A549 (cell line): ENCODE measurements at regions not wholly inside any gene's neighbourhood (a gene's known extent, or its start where the extent isn't known, plus 50 kb on each side); places are given as distances from the start of the nearest gene placed in this dataset.

Experiments
- ATAC-seq, 2 experiments: fragments of 200-7000 bp in 1 of 2; fragments of >200 bp in 1 of 2; cut with Nextera tagmentation in 1 of 2; cut with Tn5 transposase in 1 of 2; 3 replicates each; pipeline versions ENCODE4 v1.8.0 to v1.9.1; 2018 to 2020; ENCODE audit warnings: mild to moderate bottlenecking in 1 of 2, moderate library complexity in 1 of 2
- CTCF ChIA-PET: fragments of 300-600 bp; sonication (Branson Sonifier 250); formaldehyde crosslinking; extraction: SDS; loops from one replicate; lab custom pipeline; 2021; ENCODE audit warnings: antibody characterized with exemption, inconsistent platforms; lab: Yijun Ruan, JAX
- POLR2A ChIA-PET: fragments of 350-600 bp; formaldehyde crosslinking; extraction: SDS; loops from one replicate; lab custom pipeline; 2021; ENCODE audit warnings: antibody characterized with exemption, inconsistent platforms; lab: Yijun Ruan, JAX
- DNase-seq, 2 experiments: peaks; one replicate each; pipeline versions ENCODE4 v3.0.0 to v3.0.0-alpha.2; 2011 to 2016; ENCODE audit warnings: low read depth in 1 of 2, low spot score in 1 of 2
- FAIRE-seq: peaks from 2 replicates; lab custom pipeline; 2011; peaks lifted over from hg19 to GRCh38; lab: Jason Lieb, UNC
- H3K27ac ChIP-seq, 2 experiments: fragments of >200 bp; sonication (Bioruptor Twin); formaldehyde crosslinking; 3 replicates each; pipeline ENCODE4 v1.5.1; 2016 to 2017
- H3K4me1 ChIP-seq: fragments of >200 bp; sonication (Bioruptor Twin); formaldehyde crosslinking; 3 replicates; pipeline ENCODE4 v1.6.1; 2016
- H3K4me2 ChIP-seq: fragments of >200 bp; sonication (Bioruptor Twin); formaldehyde crosslinking; 3 replicates; pipeline ENCODE4 v1.6.1; 2016
- H3K4me3 ChIP-seq: fragments of >200 bp; sonication (Bioruptor Twin); formaldehyde crosslinking; 3 replicates; pipeline ENCODE4 v1.5.1; 2016
- H3K9me3 ChIP-seq: fragments of >200 bp; sonication (Bioruptor Twin); formaldehyde crosslinking; 3 replicates; pipeline ENCODE4 v1.6.1; 2016
- BHLHE40 ChIP-seq: IDR thresholded peaks from 2 replicates; pipeline ENCODE4 v1.6.1; 2012; ENCODE audit warnings: low read depth, low read length, inconsistent platforms
- CBX2 ChIP-seq: fragments of 200-600 bp; sonication (generic); IDR thresholded peaks from 2 replicates; pipeline ENCODE4 v1.6.1; 2016; ENCODE audit warnings: low read depth, mild to moderate bottlenecking, borderline replicate concordance
- CEBPB ChIP-seq, 2 experiments: fragments of >200 bp in 1 of 2; sonication (Bioruptor Twin) in 1 of 2; formaldehyde crosslinking in 1 of 2; IDR thresholded peaks; 2 replicates each; pipeline ENCODE4 v1.6.1; 2012 to 2016
- EHF ChIP-seq: fragments of 250-450 bp; sonication (Bioruptor Pico); IDR thresholded peaks from 2 replicates; pipeline ENCODE4 v1.5.0; 2020; ENCODE audit warnings: mild to moderate bottlenecking
- ESRRA ChIP-seq: fragments of 150-350 bp; IDR thresholded peaks from 2 replicates; pipeline ENCODE4 v1.6.1; 2014; ENCODE audit warnings: mild to moderate bottlenecking, low read length, borderline replicate concordance
- FOSB ChIP-seq: fragments of 250-450 bp; sonication (Bioruptor Pico); IDR thresholded peaks from 2 replicates; pipeline ENCODE4 v1.5.0; 2020; ENCODE audit warnings: mild to moderate bottlenecking, moderate library complexity
- FOXS1 ChIP-seq: fragments of 250-450 bp; sonication (Bioruptor Pico); IDR thresholded peaks from 2 replicates; pipeline ENCODE4 v1.5.0; 2020; ENCODE audit warnings: mild to moderate bottlenecking, moderate library complexity
- GATA3 ChIP-seq: IDR thresholded peaks from 2 replicates; pipeline ENCODE4 v1.6.1; 2012; ENCODE audit warnings: borderline replicate concordance
- HEYL ChIP-seq: fragments of 250-450 bp; sonication (Bioruptor Pico); IDR thresholded peaks from 2 replicates; pipeline ENCODE4 v1.8.0; 2021; ENCODE audit warnings: mild to moderate bottlenecking, moderate library complexity
- HOXB13 ChIP-seq: fragments of 250-450 bp; sonication (Bioruptor Pico); IDR thresholded peaks from 2 replicates; pipeline ENCODE4 v1.5.0; 2020; ENCODE audit warnings: low read depth, mild to moderate bottlenecking, moderate library complexity
- HOXB5 ChIP-seq: fragments of 250-450 bp; sonication (Bioruptor Pico); IDR thresholded peaks from 2 replicates; pipeline ENCODE4 v1.5.0; 2020; ENCODE audit warnings: mild to moderate bottlenecking, moderate library complexity
- KDM1A ChIP-seq: fragments of 200-600 bp; sonication (generic); IDR thresholded peaks from 2 replicates; pipeline ENCODE4 v1.6.1; 2016; ENCODE audit warnings: low read depth, mild to moderate bottlenecking
- MAZ ChIP-seq: fragments of 150-350 bp; IDR thresholded peaks from 2 replicates; pipeline ENCODE4 v1.6.1; 2014; ENCODE audit warnings: antibody characterized with exemption, low read depth, low read length, borderline replicate concordance
- MYC ChIP-seq: IDR thresholded peaks from 2 replicates; pipeline ENCODE4 v1.6.1; 2012; ENCODE audit warnings: mild to moderate bottlenecking, inconsistent platforms, low read length, improper control_type of control experiment, borderline replicate concordance
- NR3C1 ChIP-seq: fragments of >200 bp; sonication (Bioruptor Twin); formaldehyde crosslinking; IDR thresholded peaks from 3 replicates; pipeline ENCODE4 v1.6.1; 2017
- POLR2AphosphoS2 ChIP-seq: conservative IDR thresholded peaks from 2 replicates; pipeline ENCODE4 v1.6.1; 2012; ENCODE audit warnings: low read length, improper control_type of control experiment, inconsistent platforms
- RAD21 ChIP-seq, 2 experiments: fragments of >200 bp in 1 of 2; sonication (Bioruptor Twin) in 1 of 2; formaldehyde crosslinking in 1 of 2; IDR thresholded peaks in 1 of 2; conservative IDR thresholded peaks in 1 of 2; 2 replicates in 1 of 2; 3 replicates in 1 of 2; pipeline ENCODE4 v1.6.1; 2012 to 2018; ENCODE audit warnings: inconsistent platforms in 1 of 2
- RCOR1 ChIP-seq: fragments of 150-350 bp; IDR thresholded peaks from 2 replicates; pipeline ENCODE4 v1.6.1; 2014; ENCODE audit warnings: antibody characterized with exemption, low read length, low read depth
- SMC3 ChIP-seq: fragments of >200 bp; sonication (Bioruptor Twin); formaldehyde crosslinking; IDR thresholded peaks from 3 replicates; pipeline ENCODE4 v1.6.1; 2018; ENCODE audit warnings: inconsistent platforms
- SREBF2 ChIP-seq: fragments of 450-650 bp; IDR thresholded peaks from 2 replicates; pipeline ENCODE4 v1.6.1; 2014; ENCODE audit warnings: mild to moderate bottlenecking, moderate library complexity
- TFCP2L1 ChIP-seq: fragments of 250-450 bp; sonication (Bioruptor Pico); IDR thresholded peaks from 2 replicates; pipeline ENCODE4 v1.5.0; 2021; ENCODE audit warnings: mild to moderate bottlenecking
- ZNF302 ChIP-seq: fragments of 250-450 bp; sonication (Bioruptor Pico); IDR thresholded peaks from 2 replicates; pipeline ENCODE4 v1.9.0; 2021; ENCODE audit warnings: inconsistent platforms, mild to moderate bottlenecking, moderate library complexity
- WGBS: methylation state at CpG from one replicate; pipeline ENCODE4 v1.1.6; 2017; ENCODE audit errors: missing lambda C conversion rate; 5-methylcytosine and 5-hydroxymethylcytosine counted together
- TF ChIP-seq, protein P1 (sequence below): IDR thresholded peaks from 2 replicates; pipeline ENCODE4 v1.6.1; 2012; ENCODE audit warnings: low read depth, borderline replicate concordance
- TF ChIP-seq, protein P2 (sequence below): fragments of 250-450 bp; sonication (Bioruptor Pico); IDR thresholded peaks from 2 replicates; pipeline ENCODE4 v1.5.0; 2020; ENCODE audit warnings: low read depth, mild to moderate bottlenecking, moderate library complexity
- TF ChIP-seq, protein P3 (sequence below): IDR thresholded peaks from 2 replicates; pipeline ENCODE4 v1.6.1; 2012
- TF ChIP-seq, protein P4 (sequence below): fragments of >200 bp; sonication (Bioruptor Twin); formaldehyde crosslinking; IDR thresholded peaks from 3 replicates; pipeline ENCODE4 v1.6.1; 2016
- TF ChIP-seq, protein P5 (sequence below): fragments of >200 bp; sonication (Bioruptor Twin); formaldehyde crosslinking; IDR thresholded peaks from 3 replicates; pipeline ENCODE4 v1.5.1; 2016

DNA sequence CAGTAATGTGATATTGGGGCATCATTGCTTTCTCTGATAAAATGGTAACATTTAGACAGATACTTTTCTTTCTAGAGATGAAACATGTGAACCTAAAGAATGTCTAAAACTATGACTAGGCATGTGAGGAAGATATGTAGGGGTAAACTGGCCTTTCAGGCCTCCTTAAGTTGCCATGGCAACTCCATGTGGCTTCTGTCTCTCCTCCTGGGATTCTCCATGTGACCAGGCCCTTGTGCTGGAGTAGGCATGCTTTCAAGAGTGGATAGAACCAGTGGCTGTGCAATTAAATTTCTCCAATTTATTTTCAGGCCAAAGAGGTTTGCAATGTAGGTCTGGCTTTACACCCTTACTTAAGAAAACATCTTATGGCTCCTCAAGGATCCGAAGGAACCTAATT, 130.8 kb downstream of the OLFM4 start:
- no peak for DNase-seq
- H3K4me1 ChIP-seq = no peaks in the 10 kb centered on the region
- no peak overlapping the region for H3K27ac ChIP-seq
- ChIA-PET CTCF (no interaction called here), POLR2A (no interaction called here)
- H3K4me2 ChIP-seq = no peak overlapping the region
- no peaks in the 10 kb centered on the region for H3K9me3 ChIP-seq
- TF ChIP-seq, protein P1, sequence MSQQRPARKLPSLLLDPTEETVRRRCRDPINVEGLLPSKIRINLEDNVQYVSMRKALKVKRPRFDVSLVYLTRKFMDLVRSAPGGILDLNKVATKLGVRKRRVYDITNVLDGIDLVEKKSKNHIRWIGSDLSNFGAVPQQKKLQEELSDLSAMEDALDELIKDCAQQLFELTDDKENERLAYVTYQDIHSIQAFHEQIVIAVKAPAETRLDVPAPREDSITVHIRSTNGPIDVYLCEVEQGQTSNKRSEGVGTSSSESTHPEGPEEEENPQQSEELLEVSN = no peak
- TF ChIP-seq, protein P2, sequence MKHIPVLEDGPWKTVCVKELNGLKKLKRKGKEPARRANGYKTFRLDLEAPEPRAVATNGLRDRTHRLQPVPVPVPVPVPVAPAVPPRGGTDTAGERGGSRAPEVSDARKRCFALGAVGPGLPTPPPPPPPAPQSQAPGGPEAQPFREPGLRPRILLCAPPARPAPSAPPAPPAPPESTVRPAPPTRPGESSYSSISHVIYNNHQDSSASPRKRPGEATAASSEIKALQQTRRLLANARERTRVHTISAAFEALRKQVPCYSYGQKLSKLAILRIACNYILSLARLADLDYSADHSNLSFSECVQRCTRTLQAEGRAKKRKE (CRISPR knock-in tag) = no peak
- no peak for TF ChIP-seq NR3C1
- TF ChIP-seq, protein P3, sequence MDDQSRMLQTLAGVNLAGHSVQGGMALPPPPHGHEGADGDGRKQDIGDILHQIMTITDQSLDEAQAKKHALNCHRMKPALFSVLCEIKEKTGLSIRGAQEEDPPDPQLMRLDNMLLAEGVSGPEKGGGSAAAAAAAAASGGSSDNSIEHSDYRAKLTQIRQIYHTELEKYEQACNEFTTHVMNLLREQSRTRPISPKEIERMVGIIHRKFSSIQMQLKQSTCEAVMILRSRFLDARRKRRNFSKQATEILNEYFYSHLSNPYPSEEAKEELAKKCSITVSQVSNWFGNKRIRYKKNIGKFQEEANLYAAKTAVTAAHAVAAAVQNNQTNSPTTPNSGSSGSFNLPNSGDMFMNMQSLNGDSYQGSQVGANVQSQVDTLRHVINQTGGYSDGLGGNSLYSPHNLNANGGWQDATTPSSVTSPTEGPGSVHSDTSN = no peak
- TF ChIP-seq, protein P4, sequence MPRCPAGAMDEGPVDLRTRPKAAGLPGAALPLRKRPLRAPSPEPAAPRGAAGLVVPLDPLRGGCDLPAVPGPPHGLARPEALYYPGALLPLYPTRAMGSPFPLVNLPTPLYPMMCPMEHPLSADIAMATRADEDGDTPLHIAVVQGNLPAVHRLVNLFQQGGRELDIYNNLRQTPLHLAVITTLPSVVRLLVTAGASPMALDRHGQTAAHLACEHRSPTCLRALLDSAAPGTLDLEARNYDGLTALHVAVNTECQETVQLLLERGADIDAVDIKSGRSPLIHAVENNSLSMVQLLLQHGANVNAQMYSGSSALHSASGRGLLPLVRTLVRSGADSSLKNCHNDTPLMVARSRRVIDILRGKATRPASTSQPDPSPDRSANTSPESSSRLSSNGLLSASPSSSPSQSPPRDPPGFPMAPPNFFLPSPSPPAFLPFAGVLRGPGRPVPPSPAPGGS = no peak
- no peak for TF ChIP-seq RCOR1
- no peak for TF ChIP-seq TFCP2L1
- no peak for TF ChIP-seq SMC3
- TF ChIP-seq, all 56 proteins: peak for 0
- H3K4me3 ChIP-seq = no peak overlapping the region
- 0% methylated on average over 1 of the region's 1 CpG for WGBS
- ATAC-seq (no peak), FAIRE-seq (no peak)

DNA sequence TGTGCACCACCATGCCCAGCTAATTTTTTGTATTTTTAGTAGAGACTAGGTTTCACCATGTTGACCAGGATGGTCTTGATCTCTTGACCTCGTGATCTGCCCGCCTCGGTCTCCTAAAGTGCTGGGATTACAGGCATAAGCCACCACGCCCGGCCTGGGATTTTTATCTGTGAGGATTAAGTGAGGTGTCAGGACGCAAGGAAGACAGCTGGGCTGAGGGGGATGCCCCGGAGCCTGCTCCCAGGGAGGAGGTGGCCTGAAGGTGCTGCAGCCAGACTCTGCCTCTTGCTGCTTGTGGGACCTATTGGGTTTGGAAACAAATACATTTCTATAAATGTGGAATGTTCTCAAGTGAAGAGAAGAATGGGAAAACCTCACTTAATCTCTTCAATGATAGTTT, 131.6 kb downstream of the OLFM4 start:
- H3K4me2 ChIP-seq = no peak overlapping the region
- no peaks in the 10 kb centered on the region for H3K9me3 ChIP-seq
- H3K27ac ChIP-seq = no peak overlapping the region
- ChIA-PET POLR2A (no interaction called here), CTCF (no interaction called here)
- no peak overlapping the region for H3K4me3 ChIP-seq
- DNase-seq (no peak), FAIRE-seq (no peak), ATAC-seq (no peak)
- TF ChIP-seq RAD21 (conservative IDR thresholded peaks at IDR 0.05 in 1 of 2, IDR thresholded peaks at IDR 0.05 in 1 of 2) (no peak), MAZ (no peak), ZNF302 (CRISPR knock-in tag) (no peak), ESRRA (no peak), CBX2 (no peak)
- WGBS = 16% methylated on average over 7 of the region's 7 CpGs
- no peaks in the 10 kb centered on the region for H3K4me1 ChIP-seq

DNA sequence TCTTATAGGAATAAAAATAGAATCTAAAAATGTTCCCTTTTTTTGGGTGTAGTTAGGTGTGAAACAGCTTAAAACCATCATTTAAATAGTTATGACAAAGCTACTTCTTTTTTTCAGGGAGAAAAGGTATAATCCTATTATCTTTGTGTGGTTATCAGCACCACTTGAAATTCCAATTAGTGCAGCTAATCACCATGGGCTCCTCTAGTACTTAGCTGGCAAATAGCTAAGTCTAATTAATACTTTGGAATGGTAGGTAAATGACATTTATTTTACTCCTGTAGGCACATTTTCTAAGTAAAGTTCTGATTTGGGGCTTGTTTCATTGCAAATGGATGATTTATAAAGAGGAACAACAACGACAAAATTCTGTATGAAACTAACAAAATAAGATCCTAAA, 132.6 kb downstream of the OLFM4 start:
- DNase-seq = no peak
- POLR2A ChIA-PET = no interaction called here
- H3K4me2 ChIP-seq = no peak overlapping the region
- H3K4me3 ChIP-seq = no peak overlapping the region
- no peaks in the 10 kb centered on the region for H3K9me3 ChIP-seq
- no peak overlapping the region for H3K27ac ChIP-seq
- FAIRE-seq = no peak
- H3K4me1 ChIP-seq = no peaks in the 10 kb centered on the region
- 0% methylated on average over 1 of the region's 1 CpG for WGBS
- ATAC-seq = no peak
- TF ChIP-seq NR3C1 (no peak), BHLHE40 (no peak), FOSB (CRISPR knock-in tag) (no peak), CBX2 (no peak), KDM1A (no peak), RAD21 (conservative IDR thresholded peaks at IDR 0.05 in 1 of 2, IDR thresholded peaks at IDR 0.05 in 1 of 2) (no peak), HOXB5 (CRISPR knock-in tag) (no peak), HEYL (CRISPR knock-in tag) (no peak), MAZ (no peak), EHF (no peak), MYC (no peak), CEBPB (IDR thresholded peaks at IDR 0.05) (no peak), HOXB13 (no peak), SREBF2 (no peak), GATA3 (no peak), FOXS1 (no peak), POLR2AphosphoS2 (no peak)
- TF ChIP-seq, protein P5, sequence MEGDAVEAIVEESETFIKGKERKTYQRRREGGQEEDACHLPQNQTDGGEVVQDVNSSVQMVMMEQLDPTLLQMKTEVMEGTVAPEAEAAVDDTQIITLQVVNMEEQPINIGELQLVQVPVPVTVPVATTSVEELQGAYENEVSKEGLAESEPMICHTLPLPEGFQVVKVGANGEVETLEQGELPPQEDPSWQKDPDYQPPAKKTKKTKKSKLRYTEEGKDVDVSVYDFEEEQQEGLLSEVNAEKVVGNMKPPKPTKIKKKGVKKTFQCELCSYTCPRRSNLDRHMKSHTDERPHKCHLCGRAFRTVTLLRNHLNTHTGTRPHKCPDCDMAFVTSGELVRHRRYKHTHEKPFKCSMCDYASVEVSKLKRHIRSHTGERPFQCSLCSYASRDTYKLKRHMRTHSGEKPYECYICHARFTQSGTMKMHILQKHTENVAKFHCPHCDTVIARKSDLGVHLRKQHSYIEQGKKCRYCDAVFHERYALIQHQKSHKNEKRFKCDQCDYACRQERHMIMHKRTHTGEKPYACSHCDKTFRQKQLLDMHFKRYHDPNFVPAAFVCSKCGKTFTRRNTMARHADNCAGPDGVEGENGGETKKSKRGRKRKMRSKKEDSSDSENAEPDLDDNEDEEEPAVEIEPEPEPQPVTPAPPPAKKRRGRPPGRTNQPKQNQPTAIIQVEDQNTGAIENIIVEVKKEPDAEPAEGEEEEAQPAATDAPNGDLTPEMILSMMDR = no peak
- TF ChIP-seq, protein P1 = no peak
- TF ChIP-seq, protein P2 (CRISPR knock-in tag) = no peak
- CTCF ChIA-PET = no interaction called here
